Mesothelial cell of epicardium (in vitro differentiated cells): ENCODE measurements at regions not wholly inside any gene's neighbourhood (a gene's known extent, or its start where the extent isn't known, plus 50 kb on each side); places are given as distances from the start of the nearest gene placed in this dataset.

Source experiments
- DNase-seq, 2 experiments: peaks; one replicate each; pipeline ENCODE4 v3.0.0; 2021; ENCODE audit warnings: low spot score in 2 of 2; ENCODE audit not compliant: unreplicated experiment in 2 of 2
- H3K27ac Mint-ChIP-seq: 2 replicates; pipeline ENCODE4 v1.8.0; 2021; ENCODE audit warnings: mixed read lengths
- H3K27me3 Mint-ChIP-seq: 2 replicates; pipeline ENCODE4 v1.8.0; 2021; ENCODE audit warnings: low read depth, mixed read lengths
- H3K36me3 Mint-ChIP-seq: 2 replicates; pipeline ENCODE4 v1.8.0; 2021; ENCODE audit warnings: mixed read lengths
- H3K4me1 Mint-ChIP-seq: 2 replicates; pipeline ENCODE4 v1.8.0; 2021; ENCODE audit warnings: mixed read lengths
- H3K4me3 Mint-ChIP-seq: 2 replicates; pipeline ENCODE4 v1.8.0; 2021; ENCODE audit warnings: mild to moderate bottlenecking, moderate library complexity, mixed read lengths
- H3K9me3 Mint-ChIP-seq: 2 replicates; pipeline ENCODE4 v1.8.0; 2021; ENCODE audit warnings: mixed read lengths
- TF ChIP-seq, protein P1 (sequence below): fragments of 200-600 bp; sonication (generic); IDR thresholded peaks from one replicate; pipeline ENCODE4 v1.5.0; 2021; ENCODE audit warnings: antibody characterized with exemption; ENCODE audit not compliant: unreplicated experiment

DNA sequence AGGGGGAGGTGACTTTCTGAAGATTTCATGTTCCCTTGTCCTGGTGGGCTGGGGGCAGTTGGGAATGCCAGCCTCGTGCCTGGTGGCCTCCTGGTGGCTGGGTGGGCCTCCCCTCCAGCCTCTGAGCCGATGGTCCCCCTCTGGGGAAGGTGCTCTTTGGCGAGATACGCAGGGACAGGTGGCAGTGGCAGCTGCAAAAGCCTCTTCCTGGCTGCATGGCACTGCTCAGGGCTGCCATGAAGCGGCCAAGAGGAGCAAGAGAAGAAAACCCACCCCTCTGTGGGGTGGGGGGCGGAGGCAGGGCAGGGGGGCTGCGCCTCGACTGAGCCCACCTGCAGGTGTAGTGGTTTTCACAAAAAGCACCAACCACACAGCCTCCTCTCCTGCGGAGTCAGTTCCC lies 61.8 kb upstream of the PHF21B start:
- H3K27ac Mint-ChIP-seq, result no peak overlapping the region
- TF ChIP-seq, protein P1, sequence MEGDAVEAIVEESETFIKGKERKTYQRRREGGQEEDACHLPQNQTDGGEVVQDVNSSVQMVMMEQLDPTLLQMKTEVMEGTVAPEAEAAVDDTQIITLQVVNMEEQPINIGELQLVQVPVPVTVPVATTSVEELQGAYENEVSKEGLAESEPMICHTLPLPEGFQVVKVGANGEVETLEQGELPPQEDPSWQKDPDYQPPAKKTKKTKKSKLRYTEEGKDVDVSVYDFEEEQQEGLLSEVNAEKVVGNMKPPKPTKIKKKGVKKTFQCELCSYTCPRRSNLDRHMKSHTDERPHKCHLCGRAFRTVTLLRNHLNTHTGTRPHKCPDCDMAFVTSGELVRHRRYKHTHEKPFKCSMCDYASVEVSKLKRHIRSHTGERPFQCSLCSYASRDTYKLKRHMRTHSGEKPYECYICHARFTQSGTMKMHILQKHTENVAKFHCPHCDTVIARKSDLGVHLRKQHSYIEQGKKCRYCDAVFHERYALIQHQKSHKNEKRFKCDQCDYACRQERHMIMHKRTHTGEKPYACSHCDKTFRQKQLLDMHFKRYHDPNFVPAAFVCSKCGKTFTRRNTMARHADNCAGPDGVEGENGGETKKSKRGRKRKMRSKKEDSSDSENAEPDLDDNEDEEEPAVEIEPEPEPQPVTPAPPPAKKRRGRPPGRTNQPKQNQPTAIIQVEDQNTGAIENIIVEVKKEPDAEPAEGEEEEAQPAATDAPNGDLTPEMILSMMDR, result no peak
- no peak overlapping the region for H3K4me3 Mint-ChIP-seq
- H3K4me1 Mint-ChIP-seq, result peaks cover 11% of the 10 kb centered on the region
- DNase-seq, result no peak
- H3K27me3 Mint-ChIP-seq, result peaks cover 49% of the 10 kb centered on the region
- peaks cover 3% of the 10 kb centered on the region for H3K36me3 Mint-ChIP-seq
- H3K9me3 Mint-ChIP-seq, result peaks cover 7% of the 10 kb centered on the region

DNA sequence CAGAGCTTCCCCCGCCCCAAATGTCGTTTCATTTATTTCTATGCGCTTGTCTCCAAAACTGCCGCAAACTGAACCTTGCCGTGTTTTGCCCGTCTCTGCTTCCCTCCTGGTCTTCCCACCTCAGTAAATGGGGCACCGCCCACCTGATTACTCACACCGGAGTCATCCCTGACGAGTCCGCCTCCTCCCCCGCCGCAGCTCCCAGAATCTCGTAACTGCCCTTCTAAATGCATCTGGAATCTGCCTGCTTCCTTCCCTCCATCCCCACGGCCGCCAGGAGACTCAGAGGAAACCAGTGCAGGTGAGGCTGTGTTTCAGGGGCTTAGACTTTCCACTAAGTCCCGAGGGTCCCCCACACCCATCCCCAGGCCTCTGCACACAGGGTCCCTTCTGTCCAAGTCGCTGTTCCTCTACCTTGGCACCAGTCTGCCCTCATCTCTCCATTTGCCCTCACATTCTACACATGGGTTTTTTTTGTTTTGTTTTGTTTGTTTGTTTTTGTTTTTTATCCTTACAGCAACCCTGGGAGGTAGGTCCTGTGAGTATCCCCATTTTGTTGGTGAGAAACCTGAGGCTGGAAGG lies 62.6 kb upstream of the PHF21B start:
- Mint-ChIP-seq H3K27ac (no peak overlapping the region), H3K9me3 (peaks cover 7% of the 10 kb centered on the region), H3K4me3 (no peak overlapping the region), H3K27me3 (peaks cover 54% of the 10 kb centered on the region), H3K4me1 (peaks cover 11% of the 10 kb centered on the region), H3K36me3 (peaks cover 3% of the 10 kb centered on the region)
- DNase-seq, result no peak
- TF ChIP-seq, protein P1, result no peak

DNA sequence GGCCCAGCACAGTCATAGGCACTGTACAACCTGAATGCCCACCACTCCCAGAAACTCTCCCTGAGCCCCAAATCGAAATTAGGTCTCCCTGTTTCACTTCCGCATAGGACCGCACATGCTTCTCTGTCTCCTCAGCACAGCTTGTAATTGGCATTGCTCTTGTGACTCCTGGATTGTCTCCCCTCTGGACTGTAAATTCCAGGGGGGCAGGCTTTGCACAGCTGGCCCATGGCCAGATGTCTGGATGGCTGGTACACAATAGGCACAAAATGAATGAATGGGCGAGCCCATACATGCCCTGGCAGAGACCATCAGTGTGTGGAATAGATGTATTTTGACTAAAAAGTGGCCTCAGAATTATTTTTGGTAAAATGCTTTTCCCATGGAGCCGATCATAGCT lies 63.3 kb upstream of the PHF21B start:
- Mint-ChIP-seq H3K27me3 (peaks cover 55% of the 10 kb centered on the region), H3K9me3 (peaks cover 4% of the 10 kb centered on the region), H3K27ac (no peak overlapping the region), H3K36me3 (peaks cover under 1% of the 10 kb centered on the region), H3K4me1 (peaks cover 11% of the 10 kb centered on the region), H3K4me3 (no peak overlapping the region)
- DNase-seq, result no peak
- TF ChIP-seq, protein P1, result no peak

DNA sequence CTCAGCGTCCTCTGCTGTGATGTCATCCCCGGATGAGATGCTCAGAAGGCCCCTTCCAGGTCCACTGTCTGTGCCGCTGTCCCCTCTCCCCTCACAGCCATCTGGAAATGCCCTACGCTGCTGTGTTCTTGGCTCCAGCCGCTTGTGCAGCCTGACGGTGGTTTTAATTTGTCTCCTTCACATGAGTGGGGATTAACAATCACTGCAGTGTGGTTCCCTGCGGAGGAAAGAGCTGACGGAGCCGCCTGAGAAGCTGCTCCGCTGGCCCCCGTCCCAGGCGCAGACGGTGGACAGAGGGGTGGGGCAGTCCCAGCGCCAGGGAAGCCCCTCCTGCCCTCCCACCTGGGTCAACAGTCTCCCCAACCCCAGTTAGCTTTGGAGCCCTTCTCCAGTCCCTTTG lies 67.5 kb upstream of the PHF21B start:
- Mint-ChIP-seq H3K36me3 (no peaks in the 10 kb centered on the region), H3K27ac (no peak overlapping the region), H3K27me3 (peaks cover 54% of the 10 kb centered on the region), H3K4me1 (peaks cover 7% of the 10 kb centered on the region), H3K4me3 (no peak overlapping the region), H3K9me3 (peaks cover 5% of the 10 kb centered on the region)
- TF ChIP-seq, protein P1, result no peak
- DNase-seq, result no peak

DNA sequence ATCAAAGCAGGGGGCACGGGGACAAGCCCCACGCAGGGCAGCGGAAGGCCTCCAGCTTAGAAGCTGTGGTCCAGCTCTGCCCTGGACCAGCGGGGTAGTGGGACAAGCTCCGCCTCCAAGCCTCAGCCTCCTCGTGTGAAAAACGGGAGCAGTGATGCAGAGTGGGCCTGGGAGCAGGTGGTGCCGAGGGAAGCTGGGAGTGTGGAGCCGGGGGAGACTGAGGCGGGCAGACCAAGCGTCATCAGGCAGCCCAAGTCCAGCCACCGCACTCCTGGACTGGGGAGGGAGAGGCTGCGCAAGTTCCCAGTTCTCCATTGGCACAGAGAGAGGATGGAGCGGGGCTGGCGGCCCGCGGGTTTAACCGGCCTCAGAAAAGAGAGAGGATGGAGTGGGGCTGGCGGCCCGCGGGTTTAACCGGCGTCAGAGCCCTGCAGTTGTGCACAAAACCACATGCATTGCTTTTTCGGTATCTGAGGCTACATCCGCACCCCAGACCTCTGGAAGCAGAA lies 68.1 kb upstream of the PHF21B start:
- Mint-ChIP-seq H3K4me1 (peaks cover 3% of the 10 kb centered on the region), H3K36me3 (no peaks in the 10 kb centered on the region), H3K27ac (no peak overlapping the region), H3K27me3 (peaks cover 52% of the 10 kb centered on the region), H3K9me3 (peaks cover 5% of the 10 kb centered on the region), H3K4me3 (no peak overlapping the region)
- TF ChIP-seq, protein P1, result no peak
- no peak for DNase-seq
